ENCODE measurements at regions not wholly inside any gene's neighbourhood (a gene's known extent, or its start where the extent isn't known, plus 50 kb on each side); places are given as distances from the start of the nearest gene placed in this dataset.

- no peak for TF ChIP-seq ZNF462 (CRISPR knock-in tag; IDR thresholded peaks at IDR 0.05)
- TF ChIP-seq STAT1 (IDR thresholded peaks at IDR 0.05; ENCODE audit: unreplicated experiment): no peak
- TF ChIP-seq EZH2 (IDR thresholded peaks at IDR 0.05; ENCODE audit: low read depth, unreplicated experiment): no peak
- no peak for TF ChIP-seq ZNF114 (CRISPR knock-in tag; IDR thresholded peaks at IDR 0.05)
- TF ChIP-seq ETS1 (IDR thresholded peaks at IDR 0.05): no peak
- TF ChIP-seq EZH2phosphoT487 (IDR thresholded peaks at IDR 0.05; ENCODE audit: unreplicated experiment): no peak
- TF ChIP-seq CREB1 (CRISPR knock-in tag; IDR thresholded peaks at IDR 0.05; ENCODE audit: low read depth): no peak
Observed at GRCh38 chr5:144548936-144549335, 378.3 kb downstream of the KCTD16 start (continued).

GRCh38 chr5:144547098-144547499 is 376.4 kb downstream of the KCTD16 start:
- ATAC-seq: no peak
- Histone ChIP-seq H3K9me2 (ENCODE audit: insufficient read depth) (no peaks in the 10 kb centered on the region), H4K20me1 (replicated peaks; ENCODE audit: insufficient read depth) (no peaks in the 10 kb centered on the region), H3K79me2 (replicated peaks; ENCODE audit: insufficient read depth) (no peaks in the 10 kb centered on the region), H3K27ac (ENCODE audit: low read depth) (no peak overlapping the region), H2AFZ (no peak overlapping the region), H3K36me3 (ENCODE audit: insufficient read depth) (no peaks in the 10 kb centered on the region), H3K4me3 (no peak overlapping the region), H3F3A (replicated peaks; ENCODE audit: low read depth) (no peaks in the 10 kb centered on the region), H3K27me3 (ENCODE audit: insufficient read depth) (no peaks in the 10 kb centered on the region), H3K4me1 (ENCODE audit: insufficient read depth) (no peaks in the 10 kb centered on the region), H3K4me2 (no peak overlapping the region)
- Mint-ChIP-seq H3K4me1 (no peaks in the 10 kb centered on the region), H3K36me3 (ENCODE audit: low read depth) (no peaks in the 10 kb centered on the region), H3K27ac (no peak overlapping the region), H3K4me3 (no peak overlapping the region), H3K27me3 (ENCODE audit: insufficient read depth, low read depth, poor library complexity) (no peaks in the 10 kb centered on the region), H3K9me3 (no peaks in the 10 kb centered on the region)
- no peak for DNase-seq (ENCODE audit: low spot score)
- TF ChIP-seq JUNB (IDR thresholded peaks at IDR 0.05; ENCODE audit: unreplicated experiment): no peak
- no peak for TF ChIP-seq POLR2AphosphoS5 (IDR thresholded peaks at IDR 0.05; ENCODE audit: low read depth)
- no peak for TF ChIP-seq NANOG (IDR thresholded peaks at IDR 0.05; ENCODE audit: borderline replicate concordance)
- TF ChIP-seq ZNF114 (CRISPR knock-in tag; IDR thresholded peaks at IDR 0.05): no peak
- no peak for TF ChIP-seq ETS1 (IDR thresholded peaks at IDR 0.05)
- TF ChIP-seq STAT1 (IDR thresholded peaks at IDR 0.05; ENCODE audit: unreplicated experiment): no peak

Data from GM23338 (cell line).